Left lung (tissue), 4 donors: ENCODE measurements at regions not wholly inside any gene's neighbourhood (a gene's known extent, or its start where the extent isn't known, plus 50 kb on each side); places are given as distances from the start of the nearest gene placed in this dataset.

Experiments
- ATAC-seq: fragments of 200-7000 bp; cut with Tn5 transposase; one replicate; pipeline ENCODE4 v1.9.1; 2020; ENCODE audit warnings: moderate library complexity
- DNase-seq, 4 donors: peaks; one replicate each; pipeline ENCODE4 v3.0.0-alpha.2; 2013 to 2020
- H3K27ac ChIP-seq, 2 donors: fragments of 200-600 bp; sonication (generic) in 1 of 2; one replicate each; pipeline versions ENCODE4 v1.5.0 to v1.8.0; 2020 to 2021
- H3K27me3 ChIP-seq, 2 donors: fragments of 200-600 bp; sonication (generic) in 1 of 2; one replicate each; pipeline versions ENCODE4 v1.5.0 to v1.8.0; 2020 to 2021
- H3K36me3 ChIP-seq, 2 donors: fragments of 200-600 bp; sonication (generic) in 1 of 2; one replicate each; pipeline versions ENCODE4 v1.5.0 to v1.8.0; 2020 to 2021
- H3K4me1 ChIP-seq, 2 donors: fragments of 200-600 bp; one replicate each; pipeline ENCODE4 v1.8.0; 2021
- H3K4me3 ChIP-seq, 2 donors: fragments of 200-600 bp; sonication (generic) in 1 of 2; one replicate each; pipeline versions ENCODE4 v1.5.0 to v1.8.0; 2020 to 2021; ENCODE audit warnings: mild to moderate bottlenecking in 1 of 2
- H3K9me3 ChIP-seq, 2 donors: fragments of 200-600 bp; sonication (generic) in 1 of 2; one replicate each; pipeline versions ENCODE4 v1.5.0 to v1.8.0; 2020 to 2021
- CTCF ChIP-seq, 2 donors: fragments of 200-600 bp; sonication (generic) in 1 of 2; IDR thresholded peaks; one replicate each; pipeline versions ENCODE4 v1.5.0 to v1.8.0; 2021; ENCODE audit warnings: antibody characterized with exemption in 2 of 2
- intact Hi-C, 2 donors: fragments of 100-400 bp; cut with DNase I; formaldehyde crosslinking; loops; one replicate each; pipeline versions ENCODE4 v1.11.2 to v1.14.2; 2022
- donor health status: DM: no; HTN: yes; CAD: no.
- donor health status: DM: no; HTN: no; CAD: no.

GRCh38 chr2:58350484-58350883, 109.4 kb upstream of the FANCL start:
- no peak for ATAC-seq
- TF ChIP-seq CTCF (IDR thresholded peaks at IDR 0.05): no peak
- H3K36me3 ChIP-seq: no peaks in the 10 kb centered on the region

GRCh38 chr2:58347810-58348209, 106.7 kb upstream of the FANCL start:
- no peak overlapping the region for H3K27ac ChIP-seq
- no peaks in the 10 kb centered on the region for H3K36me3 ChIP-seq
- H3K4me1 ChIP-seq: no peaks in the 10 kb centered on the region
- no peak for DNase-seq
- H3K9me3 ChIP-seq: peaks cover 0 to 5% of the 10 kb centered on the region in 2 donors
- no peak for TF ChIP-seq CTCF (IDR thresholded peaks at IDR 0.05)
- H3K27me3 ChIP-seq: no peaks in the 10 kb centered on the region
- no peak for ATAC-seq
- H3K4me3 ChIP-seq: no peak overlapping the region
- intact Hi-C loops: no loop called here

More at GRCh38 chr2:58350484-58350883, 109.4 kb upstream of the FANCL start:
- Histone ChIP-seq H3K27me3 (no peaks in the 10 kb centered on the region), H3K4me3 (no peak overlapping the region), H3K4me1 (no peaks in the 10 kb centered on the region), H3K9me3 (peaks cover 0 to 5% of the 10 kb centered on the region in 2 donors), H3K27ac (no peak overlapping the region)
- no peak for DNase-seq
- intact Hi-C loops: no loop called here

GRCh38 chr2:58341047-58341446, 99.9 kb upstream of the FANCL start:
- H3K27ac ChIP-seq: no peak overlapping the region
- TF ChIP-seq CTCF (IDR thresholded peaks at IDR 0.05): no peak
- ATAC-seq (no peak), DNase-seq (no peak)
- no peak overlapping the region for H3K4me3 ChIP-seq
- H3K4me1 ChIP-seq: no peaks in the 10 kb centered on the region
- no peaks in the 10 kb centered on the region for H3K36me3 ChIP-seq
- no peaks in the 10 kb centered on the region for H3K27me3 ChIP-seq
- H3K9me3 ChIP-seq: peaks cover 0 to 12% of the 10 kb centered on the region in 2 donors
- intact Hi-C loops: no loop called here

- DNase-seq (no peak), ATAC-seq (no peak)
- H3K36me3 ChIP-seq: no peaks in the 10 kb centered on the region
- H3K9me3 ChIP-seq: peaks cover 0 to 12% of the 10 kb centered on the region in 2 donors
- intact Hi-C loops: no loop called here
- no peaks in the 10 kb centered on the region for H3K4me1 ChIP-seq
- H3K27ac ChIP-seq: no peak overlapping the region
- H3K27me3 ChIP-seq: no peaks in the 10 kb centered on the region
- H3K4me3 ChIP-seq: no peak overlapping the region
- TF ChIP-seq CTCF (IDR thresholded peaks at IDR 0.05): no peak
Measured at GRCh38 chr2:58339548-58340243, 98.6 kb upstream of the FANCL start.

DNA sequence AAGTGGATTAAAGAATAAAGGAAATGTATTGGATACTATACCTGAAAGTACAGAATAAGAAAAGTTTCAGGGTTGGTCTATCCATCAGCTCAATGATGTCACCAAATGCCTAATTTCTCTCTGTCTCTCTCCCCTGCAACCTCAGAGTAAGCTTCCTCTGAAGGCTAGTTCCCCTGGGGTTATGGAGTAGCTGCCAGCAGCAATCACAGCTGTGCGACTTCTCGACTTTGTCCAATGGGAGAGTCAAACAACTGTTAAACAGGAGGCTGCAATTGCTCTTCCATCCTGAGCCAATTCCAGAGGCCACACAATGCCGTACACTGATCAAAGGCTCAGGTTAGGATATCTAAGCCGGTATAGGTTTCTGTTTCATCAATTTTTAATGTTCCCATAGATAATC, 95.3 kb upstream of the FANCL start:
- H3K27ac ChIP-seq: no peak overlapping the region
- ATAC-seq: no peak
- H3K27me3 ChIP-seq: no peaks in the 10 kb centered on the region
- TF ChIP-seq CTCF (IDR thresholded peaks at IDR 0.05): no peak
- no peaks in the 10 kb centered on the region for H3K36me3 ChIP-seq
- H3K9me3 ChIP-seq: peaks cover 0 to 2% of the 10 kb centered on the region in 2 donors
- peak in 1 of 4 donors; percentile 7 for DNase-seq
- H3K4me1 ChIP-seq: no peaks in the 10 kb centered on the region
- no peak overlapping the region for H3K4me3 ChIP-seq
- intact Hi-C loops: no loop called here
